Peyer's patch (tissue), 4 donors: ENCODE measurements at regions not wholly inside any gene's neighbourhood (a gene's known extent, or its start where the extent isn't known, plus 50 kb on each side); places are given as distances from the start of the nearest gene placed in this dataset.

Source experiments
- DNase-seq, 3 donors: peaks; one replicate each; pipeline ENCODE4 v3.0.0-alpha.2; 2017 to 2019
- H3K27ac ChIP-seq, 4 donors: fragments of 200-600 bp; sonication (generic); one replicate each; pipeline ENCODE4 v1.5.1; 2016 to 2019
- H3K27me3 ChIP-seq, 2 donors: fragments of 200-600 bp; sonication (generic); one replicate each; pipeline ENCODE4 v1.5.1; 2019
- H3K36me3 ChIP-seq, 3 donors: fragments of 200-600 bp; sonication (generic); one replicate each; pipeline ENCODE4 v1.5.1; 2016 to 2019
- H3K4me1 ChIP-seq, 4 donors: fragments of 200-600 bp; sonication (generic); one replicate each; pipeline ENCODE4 v1.5.1; 2016 to 2019
- H3K4me3 ChIP-seq, 4 donors: fragments of 200-600 bp; sonication (generic); 1 replicate in 3 of 4; 2 replicates in 1 of 4; pipeline ENCODE4 v1.5.1; 2016 to 2019; ENCODE audit warnings: mild to moderate bottlenecking in 1 of 4
- H3K9me3 ChIP-seq, 4 donors: fragments of 200-600 bp; sonication (generic); one replicate each; pipeline ENCODE4 v1.5.1; 2016 to 2019; ENCODE audit warnings: mild to moderate bottlenecking in 1 of 4
- POLR2A ChIP-seq, 2 donors: fragments of 450-650 bp; IDR thresholded peaks; one replicate each; pipeline ENCODE4 v1.5.1; 2017; ENCODE audit warnings: antibody characterized with exemption in 2 of 2, mild to moderate bottlenecking in 2 of 2, moderate library complexity in 2 of 2
- TF ChIP-seq, protein P1 (sequence below), 6 experiments: fragments of 450-650 bp in 4 of 6; fragments of 200-600 bp in 2 of 6; sonication (generic) in 1 of 6; IDR thresholded peaks; one replicate each; pipeline ENCODE4 v1.5.1; 2017 to 2019; ENCODE audit warnings: antibody characterized with exemption in 6 of 6, mild to moderate bottlenecking in 3 of 6, moderate library complexity in 1 of 6

DNA sequence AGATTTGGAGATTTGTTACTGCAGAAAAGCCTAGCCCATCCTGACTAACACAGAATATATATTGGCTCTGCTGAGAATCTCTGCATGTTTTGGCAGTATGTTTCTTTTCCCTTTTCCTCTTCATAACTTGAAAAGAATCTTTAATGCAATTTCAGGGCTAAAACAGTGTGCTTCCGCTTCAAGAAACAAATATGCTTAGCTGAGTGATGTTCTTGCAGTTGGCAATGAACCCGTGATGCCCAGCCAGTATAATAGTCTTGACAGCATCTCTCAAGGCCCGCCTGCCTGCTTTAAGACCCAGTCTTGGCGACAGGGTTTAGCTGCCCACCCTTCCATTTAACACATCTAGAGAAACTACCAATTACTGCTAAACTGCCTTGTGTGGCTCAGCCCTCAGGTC, 184.5 kb downstream of the INO80D start:
- no peak for TF ChIP-seq POLR2A (IDR thresholded peaks at IDR 0.05)
- TF ChIP-seq, protein P1, sequence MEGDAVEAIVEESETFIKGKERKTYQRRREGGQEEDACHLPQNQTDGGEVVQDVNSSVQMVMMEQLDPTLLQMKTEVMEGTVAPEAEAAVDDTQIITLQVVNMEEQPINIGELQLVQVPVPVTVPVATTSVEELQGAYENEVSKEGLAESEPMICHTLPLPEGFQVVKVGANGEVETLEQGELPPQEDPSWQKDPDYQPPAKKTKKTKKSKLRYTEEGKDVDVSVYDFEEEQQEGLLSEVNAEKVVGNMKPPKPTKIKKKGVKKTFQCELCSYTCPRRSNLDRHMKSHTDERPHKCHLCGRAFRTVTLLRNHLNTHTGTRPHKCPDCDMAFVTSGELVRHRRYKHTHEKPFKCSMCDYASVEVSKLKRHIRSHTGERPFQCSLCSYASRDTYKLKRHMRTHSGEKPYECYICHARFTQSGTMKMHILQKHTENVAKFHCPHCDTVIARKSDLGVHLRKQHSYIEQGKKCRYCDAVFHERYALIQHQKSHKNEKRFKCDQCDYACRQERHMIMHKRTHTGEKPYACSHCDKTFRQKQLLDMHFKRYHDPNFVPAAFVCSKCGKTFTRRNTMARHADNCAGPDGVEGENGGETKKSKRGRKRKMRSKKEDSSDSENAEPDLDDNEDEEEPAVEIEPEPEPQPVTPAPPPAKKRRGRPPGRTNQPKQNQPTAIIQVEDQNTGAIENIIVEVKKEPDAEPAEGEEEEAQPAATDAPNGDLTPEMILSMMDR (IDR thresholded peaks at IDR 0.05) = no peak
- Histone ChIP-seq H3K27ac (no peak overlapping the region), H3K4me3 (no peak overlapping the region), H3K9me3 (no peaks in the 10 kb centered on the region), H3K4me1 (peaks cover 0 to 19% (median 0%) of the 10 kb centered on the region in 4 donors), H3K36me3 (no peaks in the 10 kb centered on the region), H3K27me3 (no peaks in the 10 kb centered on the region)
- DNase-seq = no peak

DNA sequence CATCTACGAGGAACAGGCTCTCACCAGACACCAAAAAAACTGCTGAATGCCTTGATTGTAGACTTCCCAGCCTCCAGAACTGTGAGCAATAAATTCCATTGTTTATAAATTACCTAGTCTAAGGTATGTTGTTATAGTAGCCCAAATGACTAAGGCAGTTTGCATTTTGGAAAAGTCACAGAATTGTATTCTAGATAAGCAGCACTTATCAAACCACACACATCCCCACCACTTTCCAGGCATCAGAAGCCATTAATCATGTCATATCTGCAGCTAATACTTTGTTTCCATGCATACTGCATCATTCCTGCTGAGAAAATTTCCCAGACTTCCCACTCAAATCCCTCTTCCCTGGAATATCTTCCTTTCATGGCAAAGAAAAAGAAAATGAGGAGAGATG, 187.2 kb downstream of the INO80D start:
- peaks cover 0 to 14% (median 0%) of the 10 kb centered on the region in 4 donors for H3K4me1 ChIP-seq
- H3K27ac ChIP-seq = no peak overlapping the region
- no peaks in the 10 kb centered on the region for H3K27me3 ChIP-seq
- TF ChIP-seq, protein P1 (IDR thresholded peaks at IDR 0.05) = no peak
- no peak for TF ChIP-seq POLR2A (IDR thresholded peaks at IDR 0.05)
- H3K4me3 ChIP-seq = no peak overlapping the region
- H3K36me3 ChIP-seq = no peaks in the 10 kb centered on the region
- no peak for DNase-seq
- H3K9me3 ChIP-seq = no peaks in the 10 kb centered on the region

DNA sequence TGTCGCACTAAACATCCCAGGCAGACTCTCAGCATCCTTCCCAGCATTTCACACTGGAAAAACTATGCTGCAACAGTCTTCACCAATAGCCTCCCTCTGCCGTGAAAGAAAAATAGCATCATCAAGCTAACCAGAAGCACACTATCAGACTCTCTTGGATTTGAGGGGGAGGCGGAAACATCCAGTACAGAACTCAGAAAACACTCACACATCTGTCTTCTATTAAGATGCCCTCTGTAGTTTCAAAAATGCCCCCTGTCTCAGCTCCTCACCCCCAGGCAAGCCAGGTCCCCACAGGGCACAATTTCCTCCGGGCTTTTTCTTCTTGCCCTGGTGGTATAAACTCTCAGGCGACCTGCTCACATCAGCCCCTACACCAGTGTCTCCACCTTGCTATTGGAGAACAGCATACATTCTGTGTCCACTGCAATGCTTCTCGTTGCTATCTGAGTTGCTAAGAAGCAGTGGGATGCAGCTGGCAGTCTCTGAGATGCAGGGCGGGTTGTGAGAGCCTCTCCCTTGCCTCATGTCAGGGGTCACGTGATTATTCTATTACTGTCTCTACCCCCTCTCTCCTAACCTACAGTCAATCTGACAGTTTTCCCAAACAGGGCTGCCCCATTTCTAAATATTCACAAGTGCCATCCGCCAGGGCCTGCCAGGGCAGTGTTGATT, 189.9 kb downstream of the INO80D start:
- Histone ChIP-seq H3K27me3 (no peaks in the 10 kb centered on the region), H3K27ac (no peak overlapping the region), H3K36me3 (no peaks in the 10 kb centered on the region), H3K4me3 (no peak overlapping the region), H3K4me1 (no peaks in the 10 kb centered on the region), H3K9me3 (no peaks in the 10 kb centered on the region)
- no peak for TF ChIP-seq POLR2A (IDR thresholded peaks at IDR 0.05)
- TF ChIP-seq, protein P1 (IDR thresholded peaks at IDR 0.05) = no peak
- DNase-seq = no peak

DNA sequence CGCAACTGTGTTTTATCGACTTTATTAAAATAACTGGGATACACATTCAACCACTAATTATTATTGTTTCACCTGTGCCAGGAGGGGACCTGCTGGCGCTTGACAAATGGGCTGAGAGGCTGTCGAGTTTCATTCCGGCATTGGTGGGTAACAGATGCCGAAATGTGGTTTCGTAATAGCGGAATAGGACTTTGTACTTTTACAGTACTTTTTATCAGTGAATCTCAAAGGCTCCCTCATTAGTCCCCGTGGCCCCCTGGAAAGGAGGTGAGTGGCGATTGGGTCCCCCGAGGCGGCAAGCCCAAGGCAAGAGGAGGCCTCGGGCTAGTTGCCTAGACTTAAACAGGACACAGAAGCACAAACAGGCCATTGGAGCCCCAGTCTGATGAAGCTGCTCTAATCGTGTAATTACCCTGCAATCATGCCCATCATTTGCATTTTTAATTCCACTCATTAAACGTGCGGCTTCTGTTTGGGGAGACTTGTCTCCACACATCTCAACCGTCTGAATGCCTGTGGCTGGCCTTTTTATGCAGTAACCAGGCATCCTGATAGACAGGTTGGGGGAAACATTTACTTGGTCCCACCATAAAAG, 193.2 kb downstream of the INO80D start:
- TF ChIP-seq POLR2A (IDR thresholded peaks at IDR 0.05) = no peak
- TF ChIP-seq, protein P1 (IDR thresholded peaks at IDR 0.05) = no peak
- no peaks in the 10 kb centered on the region for H3K4me1 ChIP-seq
- H3K4me3 ChIP-seq = no peak overlapping the region
- no peaks in the 10 kb centered on the region for H3K27me3 ChIP-seq
- H3K9me3 ChIP-seq = no peaks in the 10 kb centered on the region
- H3K36me3 ChIP-seq = no peaks in the 10 kb centered on the region
- no peak overlapping the region for H3K27ac ChIP-seq
- no peak for DNase-seq

DNA sequence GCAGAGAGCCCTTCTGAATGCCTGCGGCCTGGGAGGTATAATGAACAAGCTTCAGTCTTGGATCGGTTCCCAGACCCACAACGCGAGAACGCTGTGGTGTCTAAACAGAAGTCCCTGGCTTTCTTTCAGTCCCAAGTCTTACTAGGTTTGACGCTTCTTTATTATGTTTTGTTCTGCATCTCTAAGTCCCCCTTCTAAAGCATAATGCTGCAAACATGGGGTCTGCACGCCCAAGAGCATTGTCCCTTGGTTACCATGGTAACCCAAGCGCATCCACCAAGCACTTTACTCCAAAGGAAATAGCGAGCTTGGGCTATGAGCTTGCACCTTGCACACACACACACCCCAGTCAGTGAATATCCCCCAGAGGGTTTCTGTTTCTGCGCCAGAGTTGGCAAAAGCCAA, 193.7 kb downstream of the INO80D start:
- no peaks in the 10 kb centered on the region for H3K9me3 ChIP-seq
- H3K27me3 ChIP-seq = no peaks in the 10 kb centered on the region
- H3K36me3 ChIP-seq = no peaks in the 10 kb centered on the region
- DNase-seq = no peak
- H3K4me1 ChIP-seq = no peaks in the 10 kb centered on the region
- no peak overlapping the region for H3K4me3 ChIP-seq
- TF ChIP-seq, protein P1 (IDR thresholded peaks at IDR 0.05) = no peak
- TF ChIP-seq POLR2A (IDR thresholded peaks at IDR 0.05) = no peak
- H3K27ac ChIP-seq = no peak overlapping the region
